ENCODE measurements at regions not wholly inside any gene's neighbourhood (a gene's known extent, or its start where the extent isn't known, plus 50 kb on each side); places are given as distances from the start of the nearest gene placed in this dataset.

DNA sequence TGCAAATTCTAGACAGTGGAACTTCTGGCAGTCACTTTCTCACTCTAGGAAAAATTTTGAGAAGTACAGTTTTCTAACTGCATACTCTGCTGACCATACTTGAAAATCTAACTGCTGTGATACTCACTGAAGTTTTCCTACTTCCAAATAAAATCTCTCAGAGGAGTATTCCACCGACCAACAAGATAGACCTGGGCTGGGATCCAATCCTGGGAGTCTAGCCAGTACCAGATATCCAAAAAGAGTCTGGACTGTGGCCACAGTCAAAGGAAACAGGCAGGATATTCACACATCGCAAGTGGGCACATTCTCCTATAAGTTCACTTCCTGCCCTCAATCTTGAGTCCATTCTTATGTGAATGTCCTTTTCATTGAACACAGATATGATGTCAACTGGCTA, 1138.7 kb upstream of the PCDH7 start:
- H3K27ac Mint-ChIP-seq: no peak overlapping the region
- no peak overlapping the region for H3K4me3 Mint-ChIP-seq
- H3K36me3 Mint-ChIP-seq: no peaks in the 10 kb centered on the region
- no peaks in the 10 kb centered on the region for H3K27me3 Mint-ChIP-seq
- no peaks in the 10 kb centered on the region for H3K4me1 Mint-ChIP-seq
- DNase-seq: no peak
- ATAC-seq (replicated peaks): no peak
- no peaks in the 10 kb centered on the region for H3K9me3 Mint-ChIP-seq

- Mint-ChIP-seq H3K36me3 (no peaks in the 10 kb centered on the region), H3K4me3 (no peak overlapping the region), H3K4me1 (no peaks in the 10 kb centered on the region), H3K27ac (no peak overlapping the region), H3K27me3 (no peaks in the 10 kb centered on the region), H3K9me3 (peaks cover 3% of the 10 kb centered on the region in 2 donors)
- DNase-seq: no peak
- ATAC-seq (replicated peaks): no peak
Measured at GRCh38 chr4:29588617-29589016, 1131.6 kb upstream of the PCDH7 start.

DNA sequence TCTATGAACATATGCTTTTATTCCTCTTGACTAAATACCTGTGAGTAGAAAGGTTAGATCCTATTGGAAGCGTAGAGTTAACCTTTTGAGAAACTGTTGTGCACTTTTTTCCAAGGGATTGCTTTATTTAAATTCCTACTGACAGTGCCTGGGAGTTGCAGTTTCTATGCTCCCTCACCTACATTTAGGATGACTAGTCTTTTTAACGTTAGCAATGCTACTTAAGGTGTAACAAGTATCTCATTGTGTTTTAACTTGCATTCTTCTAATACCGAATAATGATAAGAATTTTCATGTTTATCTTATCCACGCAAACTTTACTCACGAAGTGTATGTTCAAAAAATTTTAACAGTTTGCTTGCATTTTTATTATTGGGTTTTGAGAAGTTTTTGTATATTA, 1123.9 kb upstream of the PCDH7 start:
- Mint-ChIP-seq H3K4me3 (no peak overlapping the region), H3K27ac (no peak overlapping the region), H3K9me3 (peaks cover 6% of the 10 kb centered on the region in 2 donors), H3K27me3 (no peaks in the 10 kb centered on the region), H3K36me3 (no peaks in the 10 kb centered on the region), H3K4me1 (no peaks in the 10 kb centered on the region)
- no peak for ATAC-seq (replicated peaks)
- no peak for DNase-seq

DNA sequence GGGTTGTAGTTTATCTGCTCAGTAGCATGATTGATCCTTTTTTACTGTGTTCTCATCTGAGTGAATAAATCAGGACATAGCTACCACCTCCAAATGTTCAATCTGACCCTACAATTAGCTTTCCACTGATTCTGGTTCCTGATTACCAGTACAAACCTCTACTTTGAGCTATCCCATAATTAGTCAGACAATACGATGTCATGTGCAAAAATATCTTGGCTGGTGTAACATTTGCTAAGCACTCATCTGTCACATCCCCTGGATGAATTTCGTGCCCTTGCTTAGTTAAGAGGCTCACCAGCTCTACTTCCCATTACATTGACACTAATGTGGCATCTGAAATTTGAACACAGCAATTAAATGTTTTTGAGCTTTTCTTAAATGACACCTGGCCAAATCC, 1101.0 kb upstream of the PCDH7 start:
- no peaks in the 10 kb centered on the region for H3K36me3 Mint-ChIP-seq
- H3K4me1 Mint-ChIP-seq: no peaks in the 10 kb centered on the region
- no peak overlapping the region for H3K4me3 Mint-ChIP-seq

DNA sequence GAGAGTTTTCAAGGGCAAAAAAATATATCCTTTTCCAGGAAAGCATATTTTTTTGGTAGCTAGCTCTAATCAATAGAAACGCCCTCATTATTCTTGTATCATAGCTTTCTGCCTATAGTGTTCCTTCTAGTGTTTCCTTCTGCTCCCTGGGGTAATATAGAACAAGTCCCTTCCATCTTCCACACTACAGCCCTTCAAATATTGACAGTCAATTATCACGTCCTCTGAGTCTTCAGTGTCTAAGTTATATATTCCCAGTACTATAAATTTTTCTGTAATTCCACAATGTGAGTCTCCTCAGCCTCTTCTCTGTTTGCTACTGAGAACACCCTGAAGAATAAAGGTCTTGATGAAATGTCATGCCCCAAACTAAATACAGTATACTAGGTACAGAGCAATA, 1088.0 kb upstream of the PCDH7 start:
- DNase-seq (no peak), ATAC-seq (replicated peaks) (no peak)
- Mint-ChIP-seq H3K4me1 (no peaks in the 10 kb centered on the region), H3K4me3 (no peak overlapping the region), H3K36me3 (no peaks in the 10 kb centered on the region), H3K27me3 (no peaks in the 10 kb centered on the region), H3K27ac (no peak overlapping the region), H3K9me3 (peaks cover 8 to 9% of the 10 kb centered on the region in 2 donors)

More for the DNA sequence above, 1101.0 kb upstream of the PCDH7 start:
- ATAC-seq (replicated peaks) (no peak), DNase-seq (no peak)
- Mint-ChIP-seq H3K9me3 (peaks cover 0 to 5% of the 10 kb centered on the region in 2 donors), H3K27me3 (no peaks in the 10 kb centered on the region), H3K27ac (no peak overlapping the region)

DNA sequence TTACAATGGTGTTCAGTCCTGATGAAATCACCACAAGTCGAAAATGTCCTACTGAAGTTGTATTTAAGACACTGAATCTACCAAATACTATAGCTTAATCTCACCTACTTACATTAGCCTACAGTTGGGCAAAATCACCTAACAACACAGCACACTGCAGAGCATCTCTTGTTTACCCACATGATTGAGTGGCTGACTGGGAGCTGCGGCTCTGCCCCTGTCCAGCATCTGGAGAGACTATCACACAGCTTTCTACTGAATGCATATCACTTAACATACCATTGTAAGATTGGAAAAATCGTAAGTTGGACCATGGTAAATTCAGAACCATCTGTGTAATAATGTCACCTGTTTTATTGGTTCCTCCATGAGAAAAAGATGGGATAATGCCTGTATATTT, 1083.2 kb upstream of the PCDH7 start:
- Mint-ChIP-seq H3K36me3 (no peaks in the 10 kb centered on the region), H3K27me3 (no peaks in the 10 kb centered on the region), H3K4me1 (no peaks in the 10 kb centered on the region), H3K27ac (no peak overlapping the region), H3K9me3 (peaks cover 3 to 6% of the 10 kb centered on the region in 2 donors), H3K4me3 (no peak overlapping the region)
- ATAC-seq (replicated peaks): no peak
- no peak for DNase-seq

- DNase-seq (no peak), ATAC-seq (replicated peaks) (no peak)
- no peaks in the 10 kb centered on the region for H3K36me3 Mint-ChIP-seq
- H3K4me3 Mint-ChIP-seq: no peak overlapping the region
- no peaks in the 10 kb centered on the region for H3K4me1 Mint-ChIP-seq
- no peaks in the 10 kb centered on the region for H3K27me3 Mint-ChIP-seq
- H3K27ac Mint-ChIP-seq: no peak overlapping the region
- peaks cover 3 to 6% of the 10 kb centered on the region in 2 donors for H3K9me3 Mint-ChIP-seq
Measured at GRCh38 chr4:29653221-29653620, 1066.9 kb upstream of the PCDH7 start.

GRCh38 chr4:29680644-29681043, 1039.5 kb upstream of the PCDH7 start:
- peaks cover 1 to 5% of the 10 kb centered on the region in 2 donors for H3K9me3 Mint-ChIP-seq
- ATAC-seq (replicated peaks): no peak

DNA sequence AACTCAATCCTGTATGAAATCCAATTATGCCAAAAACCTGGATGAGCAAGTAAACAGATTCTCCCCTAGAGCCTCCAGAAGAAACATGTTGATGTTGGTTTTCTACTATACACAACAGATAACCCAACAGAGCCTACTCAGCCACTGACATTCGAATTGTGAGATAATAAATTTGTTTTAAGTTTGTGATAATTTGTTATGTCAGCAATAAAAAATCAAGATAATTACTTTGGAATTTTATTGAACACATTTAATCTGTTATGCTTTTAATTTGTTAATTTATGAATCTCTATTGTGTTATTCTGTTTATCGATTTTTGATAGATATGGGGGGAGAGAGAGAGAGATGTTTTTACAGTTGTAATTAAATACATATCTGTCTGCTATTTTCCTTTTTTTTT, 1016.1 kb upstream of the PCDH7 start:
- ATAC-seq (replicated peaks) (no peak), DNase-seq (no peak)
- Mint-ChIP-seq H3K4me1 (no peaks in the 10 kb centered on the region), H3K36me3 (no peaks in the 10 kb centered on the region), H3K27ac (no peak overlapping the region), H3K4me3 (no peak overlapping the region), H3K27me3 (no peaks in the 10 kb centered on the region), H3K9me3 (peaks cover 7 to 14% of the 10 kb centered on the region in 2 donors)

More at GRCh38 chr4:29680644-29681043, 1039.5 kb upstream of the PCDH7 start:
- Mint-ChIP-seq H3K36me3 (no peaks in the 10 kb centered on the region), H3K27ac (no peak overlapping the region), H3K27me3 (no peaks in the 10 kb centered on the region), H3K4me1 (no peaks in the 10 kb centered on the region), H3K4me3 (no peak overlapping the region)
- no peak for DNase-seq

DNA sequence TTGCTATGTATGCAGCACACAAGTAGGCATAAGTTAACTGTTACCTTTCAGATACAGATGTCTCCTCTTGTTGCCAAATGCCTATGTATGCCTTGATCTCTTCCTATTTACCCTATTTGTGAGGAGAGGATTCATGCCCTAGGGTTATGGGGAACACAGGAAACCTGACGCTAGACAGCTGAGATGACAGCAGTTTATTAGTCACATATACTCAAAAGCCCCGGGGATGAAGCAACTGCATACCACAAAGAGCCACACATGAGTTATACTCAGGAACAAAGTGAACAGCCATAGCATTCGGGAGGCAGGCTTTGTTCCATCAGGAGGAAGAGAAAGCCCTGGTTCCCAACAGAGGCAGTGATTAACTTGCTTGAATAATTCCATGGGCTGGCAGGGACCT, 1011.7 kb upstream of the PCDH7 start:
- Mint-ChIP-seq H3K27ac (no peak overlapping the region), H3K4me3 (no peak overlapping the region), H3K36me3 (no peaks in the 10 kb centered on the region), H3K9me3 (peaks cover 7 to 9% of the 10 kb centered on the region in 2 donors), H3K4me1 (no peaks in the 10 kb centered on the region), H3K27me3 (no peaks in the 10 kb centered on the region)
- ATAC-seq (replicated peaks) (no peak), DNase-seq (no peak)

GRCh38 chr4:29710519-29710918, 1009.6 kb upstream of the PCDH7 start:
- DNase-seq (no peak), ATAC-seq (replicated peaks) (no peak)
- Mint-ChIP-seq H3K4me3 (no peak overlapping the region), H3K27me3 (no peaks in the 10 kb centered on the region), H3K27ac (no peak overlapping the region), H3K9me3 (peaks cover 7 to 9% of the 10 kb centered on the region in 2 donors), H3K36me3 (no peaks in the 10 kb centered on the region), H3K4me1 (no peaks in the 10 kb centered on the region)

- H3K9me3 Mint-ChIP-seq: peaks cover 7% of the 10 kb centered on the region in 2 donors
- DNase-seq: no peak
- H3K4me3 Mint-ChIP-seq: no peak overlapping the region
- H3K36me3 Mint-ChIP-seq: no peaks in the 10 kb centered on the region
- H3K4me1 Mint-ChIP-seq: no peaks in the 10 kb centered on the region
- no peaks in the 10 kb centered on the region for H3K27me3 Mint-ChIP-seq
- no peak for ATAC-seq (replicated peaks)
- H3K27ac Mint-ChIP-seq: no peak overlapping the region
Measured at GRCh38 chr4:29711226-29711625, 1008.9 kb upstream of the PCDH7 start.

DNA sequence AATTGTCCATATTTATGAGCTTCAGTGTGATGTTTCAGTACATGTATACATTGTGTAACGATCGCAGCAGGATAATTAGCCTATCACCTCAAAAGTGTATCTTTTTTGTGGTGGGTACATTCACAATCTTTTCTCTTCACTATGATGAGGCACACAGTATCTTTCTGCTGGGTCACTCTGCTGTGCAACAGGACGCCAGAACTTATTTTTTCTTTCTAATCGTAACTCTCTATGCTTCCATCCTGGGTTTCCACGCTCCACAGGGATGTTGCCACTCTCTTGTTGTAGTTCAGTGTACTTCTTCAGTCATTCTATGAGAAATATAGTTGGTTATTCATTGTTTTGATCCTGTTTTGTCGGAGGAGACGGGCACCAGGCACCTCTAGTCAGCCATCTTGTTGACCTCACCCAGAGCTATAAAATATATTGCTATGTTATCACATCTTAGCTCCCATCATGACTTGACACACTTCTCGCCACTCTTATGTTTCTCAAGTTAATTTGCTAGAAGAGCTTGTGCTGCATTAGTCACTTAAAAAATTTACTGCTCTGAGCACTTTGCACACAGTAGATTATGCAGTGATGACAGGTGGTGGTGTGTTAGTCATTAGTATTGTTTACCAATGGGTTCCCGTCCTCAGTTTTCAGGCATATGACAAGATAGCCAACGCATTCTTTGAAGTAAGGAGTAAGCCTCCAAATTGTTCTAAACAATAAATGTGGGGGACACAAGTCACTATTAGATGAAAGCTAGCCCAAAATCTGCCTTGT, 1002.7 kb upstream of the PCDH7 start:
- Mint-ChIP-seq H3K36me3 (no peaks in the 10 kb centered on the region), H3K27ac (no peak overlapping the region), H3K4me3 (no peak overlapping the region), H3K9me3 (peaks cover 0 to 1% of the 10 kb centered on the region in 2 donors), H3K4me1 (no peaks in the 10 kb centered on the region), H3K27me3 (no peaks in the 10 kb centered on the region)
- ATAC-seq (replicated peaks) (no peak), DNase-seq (no peak)

DNA sequence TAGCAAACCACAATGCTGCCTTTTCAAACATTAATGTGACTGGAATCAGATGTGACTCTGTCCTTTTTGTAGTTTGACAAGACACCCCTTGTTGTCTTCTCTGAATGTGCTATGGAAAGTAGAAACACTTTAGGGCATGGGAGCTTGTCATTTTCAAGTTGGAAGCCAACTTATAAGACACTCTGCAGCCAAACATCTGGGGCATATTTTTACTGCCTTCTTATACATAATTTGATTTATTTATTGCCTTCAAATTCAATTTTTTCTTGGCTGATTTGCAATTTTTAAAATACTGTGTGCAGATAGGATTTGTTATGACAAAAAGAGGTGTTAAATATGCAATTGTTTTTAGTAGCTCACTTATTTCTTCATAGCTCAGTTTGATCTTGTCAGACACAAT, 1002.0 kb upstream of the PCDH7 start:
- H3K4me1 Mint-ChIP-seq: no peaks in the 10 kb centered on the region
- H3K27ac Mint-ChIP-seq: no peak overlapping the region
- DNase-seq (no peak), ATAC-seq (replicated peaks) (no peak)
- H3K4me3 Mint-ChIP-seq: no peak overlapping the region
- H3K27me3 Mint-ChIP-seq: no peaks in the 10 kb centered on the region
- H3K36me3 Mint-ChIP-seq: no peaks in the 10 kb centered on the region
- H3K9me3 Mint-ChIP-seq: peaks cover 0 to 1% of the 10 kb centered on the region in 2 donors

DNA sequence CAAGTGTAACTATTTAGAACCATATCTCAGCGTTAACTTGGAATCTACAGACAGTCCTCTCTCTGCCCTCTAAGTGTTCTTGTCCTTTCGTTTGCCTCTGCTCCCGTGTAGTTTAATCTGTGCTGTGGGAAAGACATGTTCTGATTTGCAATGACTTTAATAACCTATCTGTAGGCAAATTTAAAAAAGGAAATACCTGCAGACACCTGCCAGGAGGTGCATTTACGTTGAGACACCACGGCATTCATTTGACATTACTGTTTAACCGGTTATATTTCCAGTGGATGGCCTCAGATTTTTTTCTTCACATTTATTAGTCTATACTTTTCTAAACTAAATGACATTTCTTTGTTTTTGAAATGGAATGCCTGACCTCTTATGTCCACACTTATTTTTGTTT, 997.9 kb upstream of the PCDH7 start:
- H3K27ac Mint-ChIP-seq: no peak overlapping the region
- peaks cover 0 to 1% of the 10 kb centered on the region in 2 donors for H3K9me3 Mint-ChIP-seq
- DNase-seq (no peak), ATAC-seq (replicated peaks) (no peak)
- H3K4me1 Mint-ChIP-seq: no peaks in the 10 kb centered on the region
- H3K36me3 Mint-ChIP-seq: no peaks in the 10 kb centered on the region
- H3K27me3 Mint-ChIP-seq: no peaks in the 10 kb centered on the region
- no peak overlapping the region for H3K4me3 Mint-ChIP-seq

Data from stimulated activated naive B cell treated with anti-CD40 and anti-IgM and Interleukin-4, amounts not matched to agents 10 μg/mL and 1 μg/mL and 100 μg/mL, for 72 hours (primary cell).